ENCODE measurements at regions not wholly inside any gene's neighbourhood (a gene's known extent, or its start where the extent isn't known, plus 50 kb on each side); places are given as distances from the start of the nearest gene placed in this dataset.

- no peak for TF ChIP-seq CTCF (IDR thresholded peaks at IDR 0.05; ENCODE audit: poor library complexity)
- no peak for TF ChIP-seq EZH2 (IDR thresholded peaks at IDR 0.05; ENCODE audit: borderline replicate concordance)
These were observed 115.4 kb upstream of the EMCN start for GRCh38 chr4:100633269-100633668.
